ENCODE measurements at regions not wholly inside any gene's neighbourhood (a gene's known extent, or its start where the extent isn't known, plus 50 kb on each side); places are given as distances from the start of the nearest gene placed in this dataset.

- Histone ChIP-seq H3K4me3 (no peak overlapping the region), H3K9me1 (ENCODE audit: control insufficient read depth, insufficient read depth, low read length) (no peaks in the 10 kb centered on the region), H3K9ac (ENCODE audit: insufficient read depth in 1 of 2, low read depth in 2 of 2, low read length in 2 of 2) (no peak overlapping the region), H3K9me3 (replicated peaks; ENCODE audit: control insufficient read depth, insufficient read depth, low read depth, low read length) (no peaks in the 10 kb centered on the region), H3K27me3 (ENCODE audit: control insufficient read depth in 2 of 2, insufficient read depth in 2 of 2, low read length in 2 of 2) (peaks cover 3 to 13% of the 10 kb centered on the region in 2 experiments; a peak in 2 of 5 replicates), H3K36me3 (ENCODE audit: control insufficient read depth, insufficient read depth, low read length) (no peaks in the 10 kb centered on the region), H3K4me1 (replicated peaks in 1 of 2; ENCODE audit: control insufficient read depth in 2 of 2, insufficient read depth in 2 of 2, low read length in 2 of 2) (peaks cover 0 to 3% of the 10 kb centered on the region in 2 experiments; a peak in 1 of 5 replicates), H3K79me2 (ENCODE audit: control insufficient read depth, insufficient read depth, low read length) (no peaks in the 10 kb centered on the region), H3K27ac (ENCODE audit: extremely low read depth, low read depth, low read length) (no peak overlapping the region), H3K4me2 (ENCODE audit: insufficient read depth, low read length) (no peak overlapping the region), H2AFZ (ENCODE audit: low read depth, low read length) (no peak overlapping the region), H4K20me1 (replicated peaks; ENCODE audit: control insufficient read depth, insufficient read depth, low read length) (no peaks in the 10 kb centered on the region)
- no TSS peak for BruUV-seq (replicated peaks)
- POLR2A ChIA-PET, result no interaction called here
- no peak for DNase-seq (ENCODE audit: extremely low read depth in 1 of 4, low spot score in 3 of 4)
- CTCF ChIA-PET (ENCODE audit: low intra/inter-chr PET ratio), result interaction anchor here (1.1 to 1.5 kb wide), 2 partner anchors 254 to 478 kb away, joined by 3 to 4 read pairs; no protein-coding TSS in a partner anchor
- in situ Hi-C loops (cut with MboI) (no loop called here), intact Hi-C loops (cut with micrococcal nuclease) (loop anchor here (1.0 kb wide), 1 partner anchor 28 kb away; no protein-coding TSS in a partner anchor)
- no peak for ATAC-seq
- FAIRE-seq, result no peak
- WGBS (ENCODE audit: insufficient coverage, low coverage, missing lambda C conversion rate), result 0% methylated on average over 6 of the region's 6 CpGs
- TF ChIP-seq MCM3 (IDR thresholded peaks at IDR 0.05), result peak; percentile 29; the same call in 1 of the 2 replicates
- no peak for TF ChIP-seq SAP30 (IDR thresholded peaks at IDR 0.05; ENCODE audit: borderline replicate concordance, insufficient read depth, low read depth, low read length, poor library complexity, severe bottlenecking)
- no peak for TF ChIP-seq RNF2 (IDR thresholded peaks at IDR 0.05)
- no peak for TF ChIP-seq DPF2 (IDR thresholded peaks at IDR 0.05)
- no peak for TF ChIP-seq NFATC3 (IDR thresholded peaks at IDR 0.05)
- TF ChIP-seq MCM7 (IDR thresholded peaks at IDR 0.05), result 0 out of 4 replicates have a peak, but pooled peaks of 1 of the 2 experiments have one; percentile 54
- TF ChIP-seq HMGN3 (IDR thresholded peaks at IDR 0.05; ENCODE audit: borderline replicate concordance, extremely low read depth, insufficient read length, low read depth, low read length), result no peak
- no peak for TF ChIP-seq THRA (IDR thresholded peaks at IDR 0.05)
- TF ChIP-seq ASH1L (IDR thresholded peaks at IDR 0.05; ENCODE audit: borderline replicate concordance, low read depth, partially characterized antibody), result no peak
- no peak for TF ChIP-seq FOXP1 (CRISPR knock-in tag; IDR thresholded peaks at IDR 0.05)
Observed at GRCh38 chr1:165114889-165115285, 241.6 kb downstream of the LMX1A start.
